ENCODE measurements at regions not wholly inside any gene's neighbourhood (a gene's known extent, or its start where the extent isn't known, plus 50 kb on each side); places are given as distances from the start of the nearest gene placed in this dataset.

- no peaks in the 10 kb centered on the region for H3K36me3 Mint-ChIP-seq
- H3K9me3 Mint-ChIP-seq: no peaks in the 10 kb centered on the region
- Histone ChIP-seq H3K4me3 (ENCODE audit: control insufficient read depth in 1 of 2, extremely low read depth in 1 of 2, low read length in 1 of 2) (no peak overlapping the region), H3K27ac (ENCODE audit: low read length) (no peak overlapping the region), H3K9me3 (no peaks in the 10 kb centered on the region), H3K4me1 (ENCODE audit: control insufficient read depth in 1 of 2, extremely low read depth in 1 of 2, insufficient read depth in 2 of 2, low read length in 2 of 2) (no peaks in the 10 kb centered on the region), H3K27me3 (replicated peaks in 1 of 2; ENCODE audit: control insufficient read depth in 2 of 2, extremely low read depth in 1 of 2, insufficient read depth in 2 of 2, low read length in 1 of 2) (no peaks in the 10 kb centered on the region), H3K36me3 (ENCODE audit: control insufficient read depth in 2 of 2, extremely low read depth in 1 of 2, insufficient read depth in 1 of 2, low read length in 1 of 2) (no peaks in the 10 kb centered on the region)
- DNase-seq: no peak
- no peak overlapping the region for H3K4me3 Mint-ChIP-seq
- CTCF ChIA-PET: no interaction called here
- H3K4me1 Mint-ChIP-seq: no peaks in the 10 kb centered on the region
- no peak for ATAC-seq (replicated peaks in 1 of 4)
- 82% methylated on average over 9 of the region's 13 CpGs for WGBS (ENCODE audit: insufficient coverage)
- H3K27me3 Mint-ChIP-seq: peaks cover 0 to 20% of the 10 kb centered on the region in 2 donors
- POLR2A ChIA-PET: no interaction called here
- H3K27ac Mint-ChIP-seq: no peak overlapping the region
Observed at GRCh38 chr1:90198616-90199332, 203.9 kb downstream of the ZNF326 start.

DNA sequence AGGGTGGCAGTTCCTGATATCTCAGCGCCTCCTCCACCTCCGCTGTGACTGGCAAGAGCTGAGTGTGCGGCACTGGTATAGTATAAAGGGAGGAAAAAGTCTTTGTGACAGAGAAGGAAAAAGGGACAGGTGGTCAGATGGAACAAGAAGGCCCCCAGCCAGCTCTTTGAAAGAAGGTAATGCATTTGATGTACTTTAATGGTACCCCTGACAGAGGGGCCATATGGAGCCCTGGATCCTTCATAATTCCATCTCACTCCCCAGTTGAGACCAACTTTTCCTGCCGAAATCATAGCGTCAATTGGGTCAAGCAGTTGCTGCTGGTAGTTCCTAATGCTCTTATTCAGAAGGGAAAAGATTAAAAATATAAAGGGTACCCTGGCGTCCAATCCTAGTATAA is 198.2 kb downstream of the ZNF326 start:
- ChIA-PET POLR2A (no interaction called here), CTCF (no interaction called here)
- H3K9me3 ChIP-seq: no peaks in the 10 kb centered on the region
- Mint-ChIP-seq H3K27me3 (peaks cover 0 to 12% of the 10 kb centered on the region in 2 donors), H3K36me3 (no peaks in the 10 kb centered on the region), H3K9me3 (no peaks in the 10 kb centered on the region), H3K4me1 (no peaks in the 10 kb centered on the region), H3K27ac (no peak overlapping the region), H3K4me3 (no peak overlapping the region)
- H3K4me3 ChIP-seq (ENCODE audit: control insufficient read depth in 1 of 2, extremely low read depth in 1 of 2, low read length in 1 of 2): no peak overlapping the region
- ATAC-seq (replicated peaks in 1 of 4): no peak
- no peak for DNase-seq
- 89% methylated on average over 1 of the region's 6 CpGs for WGBS (ENCODE audit: insufficient coverage)
- H3K27me3 ChIP-seq (replicated peaks in 1 of 2; ENCODE audit: control insufficient read depth in 2 of 2, extremely low read depth in 1 of 2, insufficient read depth in 2 of 2, low read length in 1 of 2): no peaks in the 10 kb centered on the region
- H3K27ac ChIP-seq (ENCODE audit: low read length): no peak overlapping the region
- no peaks in the 10 kb centered on the region for H3K36me3 ChIP-seq (ENCODE audit: control insufficient read depth in 2 of 2, extremely low read depth in 1 of 2, insufficient read depth in 1 of 2, low read length in 1 of 2)
- H3K4me1 ChIP-seq (ENCODE audit: control insufficient read depth in 1 of 2, extremely low read depth in 1 of 2, insufficient read depth in 2 of 2, low read length in 2 of 2): no peaks in the 10 kb centered on the region

GRCh38 chr1:90192408-90192807 is 197.5 kb downstream of the ZNF326 start:
- DNase-seq: no peak
- ATAC-seq (replicated peaks in 1 of 4): no peak
- CTCF ChIA-PET: no interaction called here

DNA sequence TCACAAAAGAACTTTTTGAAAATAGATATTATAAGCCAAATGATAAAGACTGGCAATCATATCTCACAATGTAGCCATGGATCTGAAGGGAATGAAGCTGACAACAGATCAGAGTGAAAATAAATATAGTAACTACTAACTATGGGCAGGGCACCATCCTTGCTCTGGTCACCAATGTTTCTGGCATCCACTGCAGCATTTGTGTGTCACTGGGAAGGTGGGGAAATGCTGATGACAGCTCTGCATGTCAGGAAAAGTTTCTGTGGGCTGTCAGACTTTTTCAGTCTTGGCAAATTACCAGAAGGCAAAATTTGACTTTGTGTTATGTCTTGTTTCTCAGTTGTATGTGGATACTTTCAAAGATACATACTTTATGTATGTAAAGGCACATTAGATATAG is 195.6 kb downstream of the ZNF326 start:
- Mint-ChIP-seq H3K4me1 (no peaks in the 10 kb centered on the region), H3K36me3 (no peaks in the 10 kb centered on the region)
- POLR2A ChIA-PET: no interaction called here

More at GRCh38 chr1:90192408-90192807, 197.5 kb downstream of the ZNF326 start:
- H3K9me3 ChIP-seq: no peaks in the 10 kb centered on the region
- Mint-ChIP-seq H3K27ac (no peak overlapping the region), H3K27me3 (peaks cover 1 to 12% of the 10 kb centered on the region in 2 donors), H3K36me3 (no peaks in the 10 kb centered on the region), H3K4me3 (no peak overlapping the region), H3K9me3 (no peaks in the 10 kb centered on the region), H3K4me1 (no peaks in the 10 kb centered on the region)
- H3K27me3 ChIP-seq (replicated peaks in 1 of 2; ENCODE audit: control insufficient read depth in 2 of 2, extremely low read depth in 1 of 2, insufficient read depth in 2 of 2, low read length in 1 of 2): no peaks in the 10 kb centered on the region
- no peak overlapping the region for H3K27ac ChIP-seq (ENCODE audit: low read length)
- 78% methylated on average over 2 of the region's 2 CpGs for WGBS (ENCODE audit: insufficient coverage)
- no peaks in the 10 kb centered on the region for H3K36me3 ChIP-seq (ENCODE audit: control insufficient read depth in 2 of 2, extremely low read depth in 1 of 2, insufficient read depth in 1 of 2, low read length in 1 of 2)
- POLR2A ChIA-PET: no interaction called here
- no peaks in the 10 kb centered on the region for H3K4me1 ChIP-seq (ENCODE audit: control insufficient read depth in 1 of 2, extremely low read depth in 1 of 2, insufficient read depth in 2 of 2, low read length in 2 of 2)
- no peak overlapping the region for H3K4me3 ChIP-seq (ENCODE audit: control insufficient read depth in 1 of 2, extremely low read depth in 1 of 2, low read length in 1 of 2)

DNA sequence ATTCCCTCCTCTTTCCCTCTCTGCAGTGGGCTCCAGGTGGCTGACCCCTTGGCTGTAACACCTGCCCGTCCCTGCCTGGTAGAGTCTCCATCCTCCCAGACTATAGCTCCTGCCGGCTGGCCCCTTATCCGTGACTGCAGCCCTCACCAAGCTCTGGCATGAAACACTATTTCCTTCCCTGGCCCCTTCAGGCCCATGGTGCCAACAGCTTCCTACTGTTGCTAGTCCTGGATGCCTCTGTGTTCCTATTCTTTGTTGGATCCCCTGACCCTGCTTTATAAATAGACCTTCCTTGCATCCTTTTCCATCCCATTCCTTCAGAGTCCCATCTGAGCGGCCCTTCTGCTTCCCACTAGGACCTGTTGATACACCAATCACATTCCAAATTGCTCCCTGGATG is 195.0 kb downstream of the ZNF326 start:
- H3K36me3 ChIP-seq (ENCODE audit: control insufficient read depth in 2 of 2, extremely low read depth in 1 of 2, insufficient read depth in 1 of 2, low read length in 1 of 2): no peaks in the 10 kb centered on the region
- no peaks in the 10 kb centered on the region for H3K4me1 ChIP-seq (ENCODE audit: control insufficient read depth in 1 of 2, extremely low read depth in 1 of 2, insufficient read depth in 2 of 2, low read length in 2 of 2)
- POLR2A ChIA-PET: no interaction called here
- no peaks in the 10 kb centered on the region for H3K4me1 Mint-ChIP-seq
- CTCF ChIA-PET: no interaction called here
- no peaks in the 10 kb centered on the region for H3K36me3 Mint-ChIP-seq
- H3K4me3 ChIP-seq (ENCODE audit: control insufficient read depth in 1 of 2, extremely low read depth in 1 of 2, low read length in 1 of 2): no peak overlapping the region
- no peaks in the 10 kb centered on the region for H3K9me3 ChIP-seq
- ATAC-seq (replicated peaks in 1 of 4) (peak in 1 of 4 experiments; percentile 15), DNase-seq (no peak)
- no peaks in the 10 kb centered on the region for H3K27me3 ChIP-seq (replicated peaks in 1 of 2; ENCODE audit: control insufficient read depth in 2 of 2, extremely low read depth in 1 of 2, insufficient read depth in 2 of 2, low read length in 1 of 2)
- no peak overlapping the region for H3K27ac ChIP-seq (ENCODE audit: low read length)
- H3K4me3 Mint-ChIP-seq: no peak overlapping the region
- WGBS (ENCODE audit: insufficient coverage): 80% methylated on average over 3 of the region's 4 CpGs
- H3K9me3 Mint-ChIP-seq: no peaks in the 10 kb centered on the region
- peaks cover 11 to 14% of the 10 kb centered on the region in 2 donors for H3K27me3 Mint-ChIP-seq
- no peak overlapping the region for H3K27ac Mint-ChIP-seq

More for the DNA sequence above, 195.6 kb downstream of the ZNF326 start:
- ATAC-seq (replicated peaks in 1 of 4) (no peak), DNase-seq (no peak)
- CTCF ChIA-PET: no interaction called here
- H3K27ac ChIP-seq (ENCODE audit: low read length): no peak overlapping the region
- Mint-ChIP-seq H3K27me3 (peaks cover 10 to 12% of the 10 kb centered on the region in 2 donors), H3K4me3 (no peak overlapping the region), H3K27ac (no peak overlapping the region), H3K9me3 (no peaks in the 10 kb centered on the region)
- no peaks in the 10 kb centered on the region for H3K36me3 ChIP-seq (ENCODE audit: control insufficient read depth in 2 of 2, extremely low read depth in 1 of 2, insufficient read depth in 1 of 2, low read length in 1 of 2)
- H3K27me3 ChIP-seq (replicated peaks in 1 of 2; ENCODE audit: control insufficient read depth in 2 of 2, extremely low read depth in 1 of 2, insufficient read depth in 2 of 2, low read length in 1 of 2): no peaks in the 10 kb centered on the region
- no peaks in the 10 kb centered on the region for H3K9me3 ChIP-seq
- H3K4me3 ChIP-seq (ENCODE audit: control insufficient read depth in 1 of 2, extremely low read depth in 1 of 2, low read length in 1 of 2): no peak overlapping the region
- no peaks in the 10 kb centered on the region for H3K4me1 ChIP-seq (ENCODE audit: control insufficient read depth in 1 of 2, extremely low read depth in 1 of 2, insufficient read depth in 2 of 2, low read length in 2 of 2)

GRCh38 chr1:90187323-90187585 is 192.3 kb downstream of the ZNF326 start:
- Mint-ChIP-seq H3K4me3 (no peak overlapping the region), H3K36me3 (no peaks in the 10 kb centered on the region), H3K27ac (no peak overlapping the region), H3K9me3 (no peaks in the 10 kb centered on the region), H3K4me1 (no peaks in the 10 kb centered on the region), H3K27me3 (peaks cover 14 to 15% of the 10 kb centered on the region in 2 donors)
- Histone ChIP-seq H3K9me3 (no peaks in the 10 kb centered on the region), H3K27ac (ENCODE audit: low read length) (no peak overlapping the region), H3K4me1 (ENCODE audit: control insufficient read depth in 1 of 2, extremely low read depth in 1 of 2, insufficient read depth in 2 of 2, low read length in 2 of 2) (no peaks in the 10 kb centered on the region), H3K4me3 (ENCODE audit: control insufficient read depth in 1 of 2, extremely low read depth in 1 of 2, low read length in 1 of 2) (no peak overlapping the region), H3K36me3 (ENCODE audit: control insufficient read depth in 2 of 2, extremely low read depth in 1 of 2, insufficient read depth in 1 of 2, low read length in 1 of 2) (no peaks in the 10 kb centered on the region), H3K27me3 (replicated peaks in 1 of 2; ENCODE audit: control insufficient read depth in 2 of 2, extremely low read depth in 1 of 2, insufficient read depth in 2 of 2, low read length in 1 of 2) (no peaks in the 10 kb centered on the region)
- WGBS (ENCODE audit: insufficient coverage): no CpG with 5 or more reads among the region's 2 CpGs
- ATAC-seq (replicated peaks in 1 of 4): no peak
- DNase-seq: no peak
- ChIA-PET CTCF (no interaction called here), POLR2A (no interaction called here)

All from T-cell (primary cell).